DOHH2 (cell line): ENCODE measurements at regions not wholly inside any gene's neighbourhood (a gene's known extent, or its start where the extent isn't known, plus 50 kb on each side); places are given as distances from the start of the nearest gene placed in this dataset.

Source experiments
- EZH2phosphoT487 ChIP-seq: fragments of 200-600 bp; sonication (generic); IDR thresholded peaks from 2 replicates; pipeline ENCODE4 v1.6.1; 2017; ENCODE audit warnings: borderline replicate concordance, mild to moderate bottlenecking, antibody characterized with exemption, low read length, moderate library complexity, mixed read lengths
- TF ChIP-seq, protein P1 (sequence below): fragments of 200-600 bp; sonication (generic); IDR thresholded peaks from one replicate; pipeline ENCODE4 v1.5.1; 2014; ENCODE audit warnings: antibody characterized with exemption, mild to moderate bottlenecking, low read depth, low read length; ENCODE audit not compliant: poor library complexity, severe bottlenecking

DNA sequence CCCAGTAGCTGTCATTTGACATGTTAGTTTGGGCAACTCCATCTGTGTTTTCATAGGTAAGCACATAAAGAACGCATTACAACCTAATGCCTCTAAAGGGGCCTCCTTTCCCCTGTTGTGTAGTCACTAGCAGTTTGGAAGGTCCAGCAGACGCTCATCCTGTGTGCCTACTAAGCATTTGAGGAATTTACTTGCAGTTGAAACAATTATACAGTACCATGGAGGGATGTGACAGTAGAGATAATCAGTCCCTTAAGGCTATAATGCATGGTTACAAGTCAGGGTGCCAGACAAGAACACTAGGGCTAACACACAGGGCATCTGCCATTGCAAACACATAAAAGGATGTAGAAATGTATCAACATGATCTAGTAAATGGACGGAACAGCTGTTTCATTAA lies 138.3 kb downstream of the PCDH10 start:
- TF ChIP-seq, protein P1, sequence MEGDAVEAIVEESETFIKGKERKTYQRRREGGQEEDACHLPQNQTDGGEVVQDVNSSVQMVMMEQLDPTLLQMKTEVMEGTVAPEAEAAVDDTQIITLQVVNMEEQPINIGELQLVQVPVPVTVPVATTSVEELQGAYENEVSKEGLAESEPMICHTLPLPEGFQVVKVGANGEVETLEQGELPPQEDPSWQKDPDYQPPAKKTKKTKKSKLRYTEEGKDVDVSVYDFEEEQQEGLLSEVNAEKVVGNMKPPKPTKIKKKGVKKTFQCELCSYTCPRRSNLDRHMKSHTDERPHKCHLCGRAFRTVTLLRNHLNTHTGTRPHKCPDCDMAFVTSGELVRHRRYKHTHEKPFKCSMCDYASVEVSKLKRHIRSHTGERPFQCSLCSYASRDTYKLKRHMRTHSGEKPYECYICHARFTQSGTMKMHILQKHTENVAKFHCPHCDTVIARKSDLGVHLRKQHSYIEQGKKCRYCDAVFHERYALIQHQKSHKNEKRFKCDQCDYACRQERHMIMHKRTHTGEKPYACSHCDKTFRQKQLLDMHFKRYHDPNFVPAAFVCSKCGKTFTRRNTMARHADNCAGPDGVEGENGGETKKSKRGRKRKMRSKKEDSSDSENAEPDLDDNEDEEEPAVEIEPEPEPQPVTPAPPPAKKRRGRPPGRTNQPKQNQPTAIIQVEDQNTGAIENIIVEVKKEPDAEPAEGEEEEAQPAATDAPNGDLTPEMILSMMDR = no peak
- no peak for TF ChIP-seq EZH2phosphoT487
